ENCODE measurements at regions not wholly inside any gene's neighbourhood (a gene's known extent, or its start where the extent isn't known, plus 50 kb on each side); places are given as distances from the start of the nearest gene placed in this dataset.

DNA sequence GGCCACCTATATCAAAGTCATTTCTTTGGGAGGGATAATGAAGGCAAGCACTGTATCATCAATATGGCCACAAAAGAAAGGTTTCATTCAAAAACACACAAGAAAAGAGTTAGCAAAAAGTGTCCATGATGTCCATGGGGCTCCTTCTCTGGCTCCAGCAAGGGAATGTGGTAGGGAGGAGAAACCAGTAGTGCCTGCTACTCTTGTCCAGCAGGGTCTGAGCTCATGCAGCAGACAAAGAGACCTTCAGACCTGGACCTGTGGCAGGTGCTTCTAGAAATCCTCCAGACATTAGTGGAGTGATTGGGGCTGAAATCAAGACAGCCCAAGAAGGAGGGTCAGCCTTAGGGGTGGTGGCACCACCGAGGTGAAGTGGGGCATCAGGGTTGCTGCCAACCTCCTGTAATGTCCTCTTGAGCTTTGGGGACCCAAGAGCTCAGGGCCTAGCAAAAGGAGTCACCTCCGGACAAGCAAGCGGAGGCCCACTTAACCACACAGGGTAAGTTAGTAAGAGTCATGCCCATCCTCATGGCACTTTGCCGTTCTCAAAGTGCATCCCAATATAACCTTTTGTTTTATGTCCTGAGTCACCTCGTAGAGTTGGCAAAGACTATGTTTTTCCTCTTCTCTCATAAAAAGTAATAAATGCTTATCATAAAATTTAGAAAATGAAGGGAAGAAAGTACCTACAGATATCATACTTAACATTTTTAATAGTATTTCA is 112.6 kb upstream of the YPEL5 start:
- no peak for TF ChIP-seq GATA2 (IDR thresholded peaks at IDR 0.05; ENCODE audit: low read depth, low read length)
- no peak for TF ChIP-seq GATA3 (IDR thresholded peaks at IDR 0.05; ENCODE audit: low read depth, low read length)

All from SH-SY5Y (cell line).